ENCODE measurements at regions not wholly inside any gene's neighbourhood (a gene's known extent, or its start where the extent isn't known, plus 50 kb on each side); places are given as distances from the start of the nearest gene placed in this dataset.
A peak's percentile ranks its signal among the peaks of the same experiment; 100 is the strongest.

DNA sequence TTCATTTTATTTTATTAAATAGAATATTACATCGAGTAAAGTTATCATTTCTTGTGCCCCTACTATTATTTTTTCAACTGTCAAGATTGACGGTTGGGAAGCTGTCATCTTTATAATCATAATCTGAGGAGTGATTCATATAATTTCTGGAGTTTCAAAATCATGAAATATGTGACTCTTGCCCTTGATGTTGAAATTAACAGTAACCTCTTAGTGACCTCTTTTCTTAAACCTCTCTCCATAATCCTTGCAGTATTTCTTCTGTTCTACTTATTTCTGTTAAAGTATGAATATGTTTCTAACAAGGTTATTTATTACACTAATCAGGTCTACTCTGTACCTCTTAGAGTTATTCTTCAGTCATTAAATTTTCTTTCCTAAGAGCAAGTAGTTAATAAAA is 663.8 kb downstream of the LIG4 start:
- DNase-seq, result no peak

DNA sequence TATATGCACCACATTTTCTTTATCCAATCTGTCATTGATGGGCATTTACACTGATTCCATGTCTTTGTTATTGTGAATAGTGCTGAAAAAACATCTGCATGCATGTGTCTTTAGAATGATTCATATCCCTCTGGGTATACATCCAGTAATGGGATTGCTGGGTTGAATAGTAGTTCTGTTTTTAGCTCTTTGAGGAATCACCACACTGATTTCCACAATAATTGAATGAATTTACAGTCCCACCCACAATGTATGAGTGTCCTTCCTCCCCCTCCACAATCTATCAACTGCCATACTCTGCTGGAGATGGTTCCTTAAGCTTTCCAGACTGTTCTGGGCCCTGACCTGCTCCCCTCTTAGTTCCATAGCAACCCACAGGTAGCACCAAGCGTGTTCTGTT is 667.0 kb downstream of the LIG4 start:
- no peak for DNase-seq

DNA sequence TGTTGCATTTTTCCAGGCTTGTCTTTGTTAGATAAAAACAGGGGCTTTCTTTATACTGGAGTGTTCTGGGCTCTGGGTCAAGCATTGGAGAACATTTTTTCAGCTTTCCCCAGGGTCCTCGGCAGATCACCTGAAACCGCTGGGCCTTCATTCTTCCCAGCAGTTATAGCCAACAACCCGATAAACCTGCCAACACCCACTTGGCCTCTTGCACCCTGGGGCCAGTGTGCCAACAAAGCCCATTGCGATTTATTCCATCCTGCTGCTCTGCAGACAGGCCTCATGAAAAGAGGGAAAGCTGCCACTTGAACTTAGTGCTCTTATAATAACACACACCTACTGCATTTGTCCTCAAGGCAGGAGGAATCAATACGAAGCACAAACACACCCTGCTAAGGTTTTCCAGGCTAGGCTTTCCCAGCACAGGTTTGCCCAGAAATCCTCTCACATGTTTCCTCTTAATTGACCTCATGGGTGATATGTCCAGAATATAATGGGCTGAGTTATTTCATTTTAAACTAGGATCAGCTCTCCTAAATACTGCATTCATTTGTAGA is 669.3 kb downstream of the LIG4 start:
- peak; percentile 90 for DNase-seq

DNA sequence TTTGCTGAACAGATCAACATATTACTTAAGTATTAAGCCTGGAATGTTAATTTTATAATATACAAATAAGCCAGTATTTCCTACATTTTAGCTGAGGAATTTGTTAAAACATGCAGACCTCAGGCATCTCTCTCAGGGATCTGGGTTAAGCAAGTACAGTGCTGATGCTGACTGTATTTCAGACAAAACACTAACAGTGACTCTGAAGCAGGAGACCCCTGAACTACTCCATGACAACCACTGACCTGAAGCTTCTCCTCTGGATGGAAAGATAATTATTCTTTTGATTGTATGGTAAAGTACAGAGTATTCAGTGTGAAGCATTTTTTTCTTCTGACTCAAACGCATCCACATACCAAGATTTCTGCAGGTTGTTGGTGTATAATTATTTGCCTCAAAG is 680.8 kb downstream of the LIG4 start:
- no peak for DNase-seq

DNA sequence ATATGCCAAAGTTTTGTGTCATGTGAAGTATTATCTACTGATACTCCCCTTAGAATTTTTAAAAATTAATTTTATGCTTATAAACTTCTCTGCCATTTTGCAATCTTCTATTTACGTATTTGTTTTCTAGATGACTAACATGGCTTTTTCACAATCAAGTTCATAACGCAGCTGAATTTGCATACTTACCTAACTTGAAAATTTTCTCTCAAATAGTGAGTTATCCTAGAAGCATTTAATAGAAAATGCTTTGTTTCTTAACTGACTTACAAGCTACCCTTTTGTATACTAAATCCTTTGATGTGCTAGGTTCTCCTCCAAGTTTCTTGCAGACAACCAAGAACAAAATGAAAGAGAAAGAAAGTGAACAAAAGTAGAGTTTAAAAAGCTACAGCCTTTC is 683.5 kb downstream of the LIG4 start:
- no peak for DNase-seq

- DNase-seq, result no peak
Measured at GRCh38 chr13:107531180-107531579, 684.2 kb downstream of the LIG4 start.

GRCh38 chr13:107529035-107529434 is 686.3 kb downstream of the LIG4 start:
- no peak for DNase-seq

GRCh38 chr13:107518780-107519179 is 696.6 kb downstream of the LIG4 start:
- peak; percentile 1 for DNase-seq

DNA sequence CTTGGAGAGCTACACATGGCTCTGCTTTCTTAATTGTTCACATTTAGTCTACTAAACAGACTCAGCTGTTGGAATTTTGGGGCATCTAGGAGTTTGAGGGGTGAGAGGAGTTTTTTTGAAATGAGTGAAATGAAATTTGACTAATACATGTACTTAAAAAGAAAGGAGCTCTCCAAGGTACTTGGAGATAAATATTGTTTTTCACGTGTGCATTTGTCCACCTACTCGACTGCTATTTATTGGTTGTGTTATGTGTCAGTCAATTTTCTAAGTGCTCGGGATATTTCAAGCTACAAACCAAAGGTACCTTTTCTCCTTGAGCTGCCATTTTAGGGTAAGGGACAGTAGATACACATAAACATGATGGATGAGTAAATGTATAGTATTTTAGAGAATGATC is 697.0 kb downstream of the LIG4 start:
- no peak for DNase-seq

DNA sequence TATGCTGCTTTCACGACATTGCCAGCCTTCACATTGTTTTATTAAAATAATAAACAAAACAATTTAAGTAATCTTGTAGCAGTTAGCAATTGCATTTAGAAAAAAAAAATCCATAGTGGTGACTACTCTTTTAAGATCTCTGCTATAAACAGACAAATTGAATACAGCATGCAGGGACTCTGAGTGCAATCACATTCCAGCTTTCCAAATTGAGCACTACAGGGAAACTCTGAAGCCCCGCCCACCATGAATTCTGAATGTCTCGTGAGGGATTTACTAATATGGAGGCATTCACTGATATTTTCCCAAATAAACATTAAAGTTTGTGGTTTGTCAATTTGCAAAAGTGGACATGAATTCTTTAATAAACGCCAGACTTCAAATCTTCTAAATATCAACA is 698.8 kb downstream of the LIG4 start:
- no peak for DNase-seq

- no peak for DNase-seq
Measured at GRCh38 chr13:107512551-107512950, 702.8 kb downstream of the LIG4 start.

DNA sequence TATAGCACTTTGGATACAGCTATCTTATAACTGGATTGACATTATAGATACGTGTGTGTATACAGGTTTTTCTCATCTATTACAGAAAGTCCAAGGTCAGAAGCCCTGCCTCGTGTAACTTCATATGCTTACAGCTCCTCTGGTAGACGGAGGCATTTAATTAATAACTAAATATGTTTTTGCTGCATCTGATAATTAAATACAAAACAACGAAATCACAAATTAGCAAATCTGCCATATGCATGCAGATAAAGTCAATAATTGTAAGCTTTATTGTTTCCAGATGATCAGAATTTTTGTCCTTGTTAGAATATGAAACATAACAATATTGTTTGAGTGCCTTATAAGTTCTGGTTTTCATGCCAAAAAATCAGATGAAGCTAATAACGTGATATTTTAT is 717.7 kb downstream of the LIG4 start:
- no peak for DNase-seq

DNA sequence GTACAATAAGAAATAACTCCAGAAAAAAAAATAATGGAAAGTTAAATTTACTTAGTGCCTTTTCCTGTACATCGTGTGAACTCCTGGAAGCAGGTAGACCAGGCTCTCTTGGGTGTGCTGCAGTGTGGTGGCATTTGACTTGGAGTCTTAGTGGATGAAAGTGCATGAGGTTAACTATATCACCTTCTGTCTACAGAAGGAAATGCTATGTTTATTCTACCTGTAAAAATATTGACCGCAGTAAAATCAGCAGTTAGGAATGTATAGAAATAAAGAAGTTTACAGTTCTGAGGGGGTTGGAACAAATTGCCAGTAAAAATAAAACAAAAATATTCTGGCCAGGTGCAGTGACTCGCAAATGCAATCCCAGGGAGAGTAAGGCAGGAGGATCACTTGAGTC is 722.1 kb downstream of the LIG4 start:
- no peak for DNase-seq

DNA sequence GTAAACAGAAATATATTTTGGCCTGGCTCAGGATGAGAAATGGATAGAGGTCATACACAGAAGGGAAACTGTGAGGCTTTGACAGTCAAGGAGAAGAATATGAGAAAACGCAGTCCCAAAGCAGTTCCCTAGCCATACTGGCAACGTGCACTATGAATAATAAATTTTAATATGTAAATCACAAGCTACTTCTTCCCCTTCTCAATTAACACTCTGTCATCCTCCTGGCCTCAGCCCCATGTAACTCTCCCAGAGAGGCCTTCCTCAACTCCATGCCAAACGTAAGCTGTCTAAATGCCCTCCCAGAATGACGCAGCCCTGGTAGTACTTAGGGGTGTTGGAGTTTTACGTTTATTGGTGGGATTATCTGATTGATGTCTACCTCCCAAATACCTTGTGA is 732.6 kb downstream of the LIG4 start:
- DNase-seq, result no peak

GRCh38 chr13:107480130-107480529 is 735.2 kb downstream of the LIG4 start:
- no peak for DNase-seq

GRCh38 chr13:107477772-107478379 is 737.5 kb downstream of the LIG4 start:
- DNase-seq, result no peak

- DNase-seq, result no peak
Measured at GRCh38 chr13:107475753-107476453, 739.4 kb downstream of the LIG4 start.

- DNase-seq, result no peak
Measured at GRCh38 chr13:107473253-107473652, 742.1 kb downstream of the LIG4 start.

DNA sequence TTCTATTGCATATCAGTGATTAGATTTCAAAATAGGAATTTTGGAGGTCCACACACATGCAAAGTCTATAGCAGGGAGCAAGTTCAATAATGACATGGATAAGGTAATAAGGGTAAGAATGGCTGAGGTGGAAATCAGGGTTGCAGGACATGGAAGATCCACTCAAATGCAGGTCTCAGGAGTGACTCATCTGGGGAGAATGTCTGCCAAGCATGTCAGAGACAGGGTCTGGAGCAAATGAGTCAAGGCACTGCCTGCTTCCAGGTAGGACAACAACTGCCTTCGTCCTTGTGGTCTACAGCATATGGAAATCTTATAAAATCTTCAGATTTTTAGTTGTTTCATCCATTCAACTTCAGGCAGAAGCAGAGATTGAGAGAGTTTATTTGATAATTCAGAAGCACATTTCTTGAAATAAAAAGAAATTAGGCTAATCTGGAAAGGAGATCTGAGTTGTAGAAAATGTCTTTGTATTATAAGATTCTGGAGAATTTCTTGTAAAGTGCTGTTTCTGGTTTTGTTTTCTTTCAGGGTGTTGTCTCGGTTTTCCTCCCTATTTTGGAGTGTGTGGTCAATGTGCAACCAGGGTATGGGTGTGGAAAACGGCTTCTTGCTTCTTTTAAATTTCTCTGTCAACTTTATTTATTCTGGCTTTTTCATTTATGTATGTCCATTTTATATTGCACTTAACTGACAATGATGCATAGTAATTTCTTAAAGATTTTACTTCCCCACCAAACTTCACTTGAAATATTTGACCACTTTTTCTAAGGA is 748.8 kb downstream of the LIG4 start:
- no peak for DNase-seq

DNA sequence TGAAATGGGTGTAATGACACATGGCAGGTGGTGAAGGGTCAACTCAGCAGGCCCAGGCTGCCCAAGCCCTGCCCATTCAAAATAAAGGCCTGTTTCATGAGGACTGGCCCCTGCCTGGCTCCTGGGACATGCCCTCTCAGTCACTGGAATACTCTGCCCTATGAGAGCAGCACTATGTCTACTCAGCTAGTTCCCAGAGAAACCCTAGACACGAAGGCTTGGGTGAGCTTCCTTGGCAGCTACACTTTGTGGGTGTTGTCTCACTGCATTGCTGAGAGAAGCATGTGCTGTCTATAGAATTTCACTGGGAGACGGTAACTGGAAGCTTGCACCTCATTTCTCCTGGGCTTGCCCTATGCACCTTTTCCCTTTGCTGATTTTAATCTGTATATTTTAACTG is 752.8 kb downstream of the LIG4 start:
- DNase-seq, result no peak

- no peak for DNase-seq
Measured at GRCh38 chr13:107461751-107462150, 753.6 kb downstream of the LIG4 start.

- no peak for DNase-seq
Measured at GRCh38 chr13:107459430-107459829, 755.9 kb downstream of the LIG4 start.

DNA sequence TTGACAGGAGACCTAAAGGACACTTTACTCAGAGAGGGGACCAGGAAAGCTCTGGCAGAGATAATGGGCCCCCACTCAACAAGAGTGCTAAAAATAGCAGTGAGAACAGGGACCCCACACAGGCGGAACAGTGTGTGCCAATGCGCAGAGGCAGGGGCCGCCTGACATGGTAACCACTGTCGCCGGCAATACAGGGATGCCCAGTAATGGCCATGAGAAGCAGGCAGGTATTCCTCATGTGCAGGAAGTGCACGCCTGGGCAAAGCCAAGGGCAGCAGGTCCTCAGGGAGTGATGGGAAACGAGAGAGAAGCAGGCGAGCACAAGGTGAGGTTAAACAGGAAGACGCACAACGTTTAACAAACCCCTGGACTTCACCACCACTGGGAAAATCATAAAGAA is 757.1 kb downstream of the LIG4 start:
- peak; percentile 16 for DNase-seq

- peak; percentile 32 for DNase-seq
Measured at GRCh38 chr13:107457686-107458085, 757.6 kb downstream of the LIG4 start.
